ENCODE measurements at regions not wholly inside any gene's neighbourhood (a gene's known extent, or its start where the extent isn't known, plus 50 kb on each side); places are given as distances from the start of the nearest gene placed in this dataset.

GRCh38 chr3:159757341-159758060 is 231.1 kb upstream of the IL12A start:
- H3K36me3 ChIP-seq (ENCODE audit: control insufficient read depth in 5 of 5, insufficient read depth in 5 of 5, low read length in 5 of 5) = no peaks in the 10 kb centered on the region
- no peaks in the 10 kb centered on the region for H3K9me3 ChIP-seq (ENCODE audit: control insufficient read depth in 5 of 5, low read length in 5 of 5)
- no peak overlapping the region for H3K4me3 ChIP-seq (ENCODE audit: low read depth in 1 of 5, low read length in 5 of 5)
- H3K9ac ChIP-seq (ENCODE audit: low read length in 5 of 5) = no peak overlapping the region
- H3K27me3 ChIP-seq (ENCODE audit: control insufficient read depth in 5 of 5, insufficient read depth in 4 of 5, low read length in 5 of 5) = no peaks in the 10 kb centered on the region
- peaks cover 0 to 15% (median 14%) of the 10 kb centered on the region in 5 donors for H3K4me1 ChIP-seq (ENCODE audit: control insufficient read depth in 5 of 5, insufficient read depth in 5 of 5, low read length in 5 of 5)
- H3K27ac ChIP-seq (ENCODE audit: low read depth, low read length) = no peak overlapping the region

GRCh38 chr3:159760046-159760445 is 228.6 kb upstream of the IL12A start:
- H3K9ac ChIP-seq (ENCODE audit: low read length in 5 of 5) = no peak overlapping the region
- H3K27me3 ChIP-seq (ENCODE audit: control insufficient read depth in 5 of 5, insufficient read depth in 4 of 5, low read length in 5 of 5) = no peaks in the 10 kb centered on the region
- peaks cover 0 to 36% (median 29%) of the 10 kb centered on the region in 5 donors for H3K4me1 ChIP-seq (ENCODE audit: control insufficient read depth in 5 of 5, insufficient read depth in 5 of 5, low read length in 5 of 5)
- no peak overlapping the region for H3K27ac ChIP-seq (ENCODE audit: low read depth, low read length)
- no peaks in the 10 kb centered on the region for H3K9me3 ChIP-seq (ENCODE audit: control insufficient read depth in 5 of 5, low read length in 5 of 5)
- H3K36me3 ChIP-seq (ENCODE audit: control insufficient read depth in 5 of 5, insufficient read depth in 5 of 5, low read length in 5 of 5) = no peaks in the 10 kb centered on the region
- no peak overlapping the region for H3K4me3 ChIP-seq (ENCODE audit: low read depth in 1 of 5, low read length in 5 of 5)

GRCh38 chr3:159761369-159761768 is 227.3 kb upstream of the IL12A start:
- H3K4me1 ChIP-seq (ENCODE audit: control insufficient read depth in 5 of 5, insufficient read depth in 5 of 5, low read length in 5 of 5) = peaks cover 2 to 49% (median 41%) of the 10 kb centered on the region in 5 donors
- H3K27me3 ChIP-seq (ENCODE audit: control insufficient read depth in 5 of 5, insufficient read depth in 4 of 5, low read length in 5 of 5) = no peaks in the 10 kb centered on the region
- H3K9ac ChIP-seq (ENCODE audit: low read length in 5 of 5) = peak overlapping the region in 1 of 5 donors; percentile 30
- no peaks in the 10 kb centered on the region for H3K36me3 ChIP-seq (ENCODE audit: control insufficient read depth in 5 of 5, insufficient read depth in 5 of 5, low read length in 5 of 5)
- H3K27ac ChIP-seq (ENCODE audit: low read depth, low read length) = peak overlapping the region; percentile 98
- no peak overlapping the region for H3K4me3 ChIP-seq (ENCODE audit: low read depth in 1 of 5, low read length in 5 of 5)
- H3K9me3 ChIP-seq (ENCODE audit: control insufficient read depth in 5 of 5, low read length in 5 of 5) = no peaks in the 10 kb centered on the region

GRCh38 chr3:159761848-159762635 is 226.6 kb upstream of the IL12A start:
- peak overlapping the region in 2 of 5 donors; percentile 15 to 81 for H3K4me3 ChIP-seq (ENCODE audit: low read depth in 1 of 5, low read length in 5 of 5)
- peaks cover 2 to 54% (median 48%) of the 10 kb centered on the region in 5 donors for H3K4me1 ChIP-seq (ENCODE audit: control insufficient read depth in 5 of 5, insufficient read depth in 5 of 5, low read length in 5 of 5)
- no peaks in the 10 kb centered on the region for H3K9me3 ChIP-seq (ENCODE audit: control insufficient read depth in 5 of 5, low read length in 5 of 5)
- no peaks in the 10 kb centered on the region for H3K36me3 ChIP-seq (ENCODE audit: control insufficient read depth in 5 of 5, insufficient read depth in 5 of 5, low read length in 5 of 5)
- H3K9ac ChIP-seq (ENCODE audit: low read length in 5 of 5) = peak overlapping the region in 2 of 5 donors; percentile 76 to 83
- no peaks in the 10 kb centered on the region for H3K27me3 ChIP-seq (ENCODE audit: control insufficient read depth in 5 of 5, insufficient read depth in 4 of 5, low read length in 5 of 5)
- H3K27ac ChIP-seq (ENCODE audit: low read depth, low read length) = peak overlapping the region; percentile 98

- H3K4me3 ChIP-seq (ENCODE audit: low read depth in 1 of 5, low read length in 5 of 5) = peak overlapping the region; percentile 64 to 86 (median 80)
- H3K27me3 ChIP-seq (ENCODE audit: control insufficient read depth in 5 of 5, insufficient read depth in 4 of 5, low read length in 5 of 5) = no peaks in the 10 kb centered on the region
- H3K36me3 ChIP-seq (ENCODE audit: control insufficient read depth in 5 of 5, insufficient read depth in 5 of 5, low read length in 5 of 5) = no peaks in the 10 kb centered on the region
- H3K27ac ChIP-seq (ENCODE audit: low read depth, low read length) = peak overlapping the region; percentile 98
- H3K9me3 ChIP-seq (ENCODE audit: control insufficient read depth in 5 of 5, low read length in 5 of 5) = no peaks in the 10 kb centered on the region
- peaks cover 2 to 59% (median 53%) of the 10 kb centered on the region in 5 donors for H3K4me1 ChIP-seq (ENCODE audit: control insufficient read depth in 5 of 5, insufficient read depth in 5 of 5, low read length in 5 of 5)
- peak overlapping the region; percentile 16 to 86 (median 76) for H3K9ac ChIP-seq (ENCODE audit: low read length in 5 of 5)
Observed at GRCh38 chr3:159763011-159763601, 225.5 kb upstream of the IL12A start.

GRCh38 chr3:159763602-159764489 is 224.8 kb upstream of the IL12A start:
- peak overlapping the region; percentile 77 to 86 (median 81) for H3K4me3 ChIP-seq (ENCODE audit: low read depth in 1 of 5, low read length in 5 of 5)
- no peaks in the 10 kb centered on the region for H3K27me3 ChIP-seq (ENCODE audit: control insufficient read depth in 5 of 5, insufficient read depth in 4 of 5, low read length in 5 of 5)
- peak overlapping the region; percentile 98 for H3K27ac ChIP-seq (ENCODE audit: low read depth, low read length)
- H3K9ac ChIP-seq (ENCODE audit: low read length in 5 of 5) = peak overlapping the region; percentile 26 to 89 (median 84)
- no peaks in the 10 kb centered on the region for H3K36me3 ChIP-seq (ENCODE audit: control insufficient read depth in 5 of 5, insufficient read depth in 5 of 5, low read length in 5 of 5)
- H3K4me1 ChIP-seq (ENCODE audit: control insufficient read depth in 5 of 5, insufficient read depth in 5 of 5, low read length in 5 of 5) = peaks cover 2 to 59% (median 53%) of the 10 kb centered on the region in 5 donors
- no peaks in the 10 kb centered on the region for H3K9me3 ChIP-seq (ENCODE audit: control insufficient read depth in 5 of 5, low read length in 5 of 5)

GRCh38 chr3:159764490-159765029 is 224.1 kb upstream of the IL12A start:
- Histone ChIP-seq H3K27me3 (ENCODE audit: control insufficient read depth in 5 of 5, insufficient read depth in 4 of 5, low read length in 5 of 5) (no peaks in the 10 kb centered on the region), H3K9ac (ENCODE audit: low read length in 5 of 5) (peak overlapping the region; percentile 26 to 89 (median 84)), H3K36me3 (ENCODE audit: control insufficient read depth in 5 of 5, insufficient read depth in 5 of 5, low read length in 5 of 5) (no peaks in the 10 kb centered on the region), H3K4me1 (ENCODE audit: control insufficient read depth in 5 of 5, insufficient read depth in 5 of 5, low read length in 5 of 5) (peaks cover 2 to 59% (median 53%) of the 10 kb centered on the region in 5 donors), H3K27ac (ENCODE audit: low read depth, low read length) (peak overlapping the region; percentile 98), H3K4me3 (ENCODE audit: low read depth in 1 of 5, low read length in 5 of 5) (peak overlapping the region; percentile 70 to 86 (median 81)), H3K9me3 (ENCODE audit: control insufficient read depth in 5 of 5, low read length in 5 of 5) (no peaks in the 10 kb centered on the region)

GRCh38 chr3:159765030-159765859 is 223.4 kb upstream of the IL12A start:
- H3K4me3 ChIP-seq (ENCODE audit: low read depth in 1 of 5, low read length in 5 of 5) = peak overlapping the region; percentile 80 to 87 (median 84)
- peak overlapping the region; percentile 77 to 95 (median 86) for H3K9ac ChIP-seq (ENCODE audit: low read length in 5 of 5)
- H3K27me3 ChIP-seq (ENCODE audit: control insufficient read depth in 5 of 5, insufficient read depth in 4 of 5, low read length in 5 of 5) = no peaks in the 10 kb centered on the region
- H3K4me1 ChIP-seq (ENCODE audit: control insufficient read depth in 5 of 5, insufficient read depth in 5 of 5, low read length in 5 of 5) = peaks cover 2 to 59% (median 53%) of the 10 kb centered on the region in 5 donors
- no peaks in the 10 kb centered on the region for H3K36me3 ChIP-seq (ENCODE audit: control insufficient read depth in 5 of 5, insufficient read depth in 5 of 5, low read length in 5 of 5)
- no peaks in the 10 kb centered on the region for H3K9me3 ChIP-seq (ENCODE audit: control insufficient read depth in 5 of 5, low read length in 5 of 5)
- peak overlapping the region; percentile 98 for H3K27ac ChIP-seq (ENCODE audit: low read depth, low read length)
